ENCODE measurements at regions not wholly inside any gene's neighbourhood (a gene's known extent, or its start where the extent isn't known, plus 50 kb on each side); places are given as distances from the start of the nearest gene placed in this dataset.
A peak's percentile ranks its signal among the peaks of the same experiment; 100 is the strongest.

GRCh38 chr4:179927473-179927872 lies 2315.7 kb upstream of the TENM3 start:
- H2AFZ ChIP-seq (ENCODE audit: low read length) = no peak overlapping the region
- H3K4me1 ChIP-seq (ENCODE audit: low read length) = no peaks in the 10 kb centered on the region
- TF ChIP-seq CTCF (IDR thresholded peaks at IDR 0.05; ENCODE audit: low read length) (no peak), EZH2phosphoT487 (IDR thresholded peaks at IDR 0.05; ENCODE audit: low read length) (no peak), EZH2 (optimal IDR thresholded peaks at IDR 0.05; ENCODE audit: low read depth, low read length) (no peak)
- DNase-seq = no peak
- no peak overlapping the region for H3K9ac ChIP-seq (ENCODE audit: low read length)
- no peak overlapping the region for H3K27ac ChIP-seq (ENCODE audit: low read length)
- no peaks in the 10 kb centered on the region for H3K79me2 ChIP-seq (ENCODE audit: low read length)
- H3F3A ChIP-seq (ENCODE audit: insufficient read depth, low read length) = no peaks in the 10 kb centered on the region
- no peaks in the 10 kb centered on the region for H3K9me3 ChIP-seq (replicated peaks; ENCODE audit: insufficient read depth, low read length)
- H3K4me3 ChIP-seq (ENCODE audit: low read length) = no peak overlapping the region
- H3K9me2 ChIP-seq (replicated peaks; ENCODE audit: insufficient read depth, low read length) = no peaks in the 10 kb centered on the region
- no peaks in the 10 kb centered on the region for H3K36me3 ChIP-seq (replicated peaks; ENCODE audit: insufficient read depth, low read length)
- no peak overlapping the region for H3K4me2 ChIP-seq (ENCODE audit: low read depth, low read length)
- H4K20me1 ChIP-seq (ENCODE audit: insufficient read depth, low read length) = no peaks in the 10 kb centered on the region
- H3K27me3 ChIP-seq (replicated peaks; ENCODE audit: insufficient read depth, low read length) = no peaks in the 10 kb centered on the region

- H3K4me2 ChIP-seq (ENCODE audit: low read depth, low read length) = no peak overlapping the region
- H2AFZ ChIP-seq (ENCODE audit: low read length) = no peak overlapping the region
- no peaks in the 10 kb centered on the region for H3K27me3 ChIP-seq (replicated peaks; ENCODE audit: insufficient read depth, low read length)
- no peak overlapping the region for H3K4me3 ChIP-seq (ENCODE audit: low read length)
- peaks cover 8% of the 10 kb centered on the region; the same call in 1 of the 2 replicates for H3K4me1 ChIP-seq (ENCODE audit: low read length)
- H3K9me3 ChIP-seq (replicated peaks; ENCODE audit: insufficient read depth, low read length) = no peaks in the 10 kb centered on the region
- no peak overlapping the region for H3K27ac ChIP-seq (ENCODE audit: low read length)
- DNase-seq = peak; percentile 32
- H3K9me2 ChIP-seq (replicated peaks; ENCODE audit: insufficient read depth, low read length) = no peaks in the 10 kb centered on the region
- no peaks in the 10 kb centered on the region for H3K79me2 ChIP-seq (ENCODE audit: low read length)
- no peak for TF ChIP-seq CTCF (IDR thresholded peaks at IDR 0.05; ENCODE audit: low read length)
- no peak for TF ChIP-seq EZH2 (optimal IDR thresholded peaks at IDR 0.05; ENCODE audit: low read depth, low read length)
- no peak for TF ChIP-seq EZH2phosphoT487 (IDR thresholded peaks at IDR 0.05; ENCODE audit: low read length)
- H3F3A ChIP-seq (ENCODE audit: insufficient read depth, low read length) = no peaks in the 10 kb centered on the region
- no peaks in the 10 kb centered on the region for H3K36me3 ChIP-seq (replicated peaks; ENCODE audit: insufficient read depth, low read length)
- no peaks in the 10 kb centered on the region for H4K20me1 ChIP-seq (ENCODE audit: insufficient read depth, low read length)
- no peak overlapping the region for H3K9ac ChIP-seq (ENCODE audit: low read length)
Observed at GRCh38 chr4:179941911-179942310, 2301.3 kb upstream of the TENM3 start.

GRCh38 chr4:179976777-179977176 lies 2266.4 kb upstream of the TENM3 start:
- H3K4me3 ChIP-seq (ENCODE audit: low read length) = no peak overlapping the region
- DNase-seq = no peak
- H3K4me2 ChIP-seq (ENCODE audit: low read depth, low read length) = no peak overlapping the region
- TF ChIP-seq CTCF (IDR thresholded peaks at IDR 0.05; ENCODE audit: low read length) = no peak
- no peak for TF ChIP-seq EZH2phosphoT487 (IDR thresholded peaks at IDR 0.05; ENCODE audit: low read length)
- TF ChIP-seq EZH2 (optimal IDR thresholded peaks at IDR 0.05; ENCODE audit: low read depth, low read length) = no peak
- H3F3A ChIP-seq (ENCODE audit: insufficient read depth, low read length) = no peaks in the 10 kb centered on the region
- no peaks in the 10 kb centered on the region for H3K36me3 ChIP-seq (replicated peaks; ENCODE audit: insufficient read depth, low read length)
- H3K27ac ChIP-seq (ENCODE audit: low read length) = no peak overlapping the region
- H3K27me3 ChIP-seq (replicated peaks; ENCODE audit: insufficient read depth, low read length) = no peaks in the 10 kb centered on the region
- no peaks in the 10 kb centered on the region for H3K9me3 ChIP-seq (replicated peaks; ENCODE audit: insufficient read depth, low read length)
- H3K9ac ChIP-seq (ENCODE audit: low read length) = no peak overlapping the region
- H3K79me2 ChIP-seq (ENCODE audit: low read length) = no peaks in the 10 kb centered on the region
- no peaks in the 10 kb centered on the region for H3K4me1 ChIP-seq (ENCODE audit: low read length)
- H3K9me2 ChIP-seq (replicated peaks; ENCODE audit: insufficient read depth, low read length) = no peaks in the 10 kb centered on the region
- no peak overlapping the region for H2AFZ ChIP-seq (ENCODE audit: low read length)
- H4K20me1 ChIP-seq (ENCODE audit: insufficient read depth, low read length) = no peaks in the 10 kb centered on the region

Measured in MM.1S (cell line).